Epithelial cell of proximal tubule (primary cell): ENCODE measurements at regions not wholly inside any gene's neighbourhood (a gene's known extent, or its start where the extent isn't known, plus 50 kb on each side); places are given as distances from the start of the nearest gene placed in this dataset.

ENCODE experiments used
- DNase-seq: peaks from one replicate; pipeline ENCODE4 v3.0.0-alpha.2; 2011; ENCODE audit warnings: low read depth
- H3K4me3 ChIP-seq: 2 replicates; pipeline ENCODE4 v1.5.1; 2011; ENCODE audit warnings: low read depth, mild to moderate bottlenecking, low read length
- CTCF ChIP-seq: conservative IDR thresholded peaks from 2 replicates; pipeline ENCODE4 v1.5.1; 2012; ENCODE audit warnings: low read depth, mild to moderate bottlenecking, low read length

- DNase-seq: no peak
- H3K4me3 ChIP-seq: no peak overlapping the region
- TF ChIP-seq CTCF: no peak
These were observed 114.1 kb upstream of the PPP2R3A start for GRCh38 chr3:135851201-135852081.

- H3K4me3 ChIP-seq: no peak overlapping the region
- DNase-seq: no peak
- no peak for TF ChIP-seq CTCF
These were observed 111.5 kb upstream of the PPP2R3A start for GRCh38 chr3:135853981-135854380.

- no peak overlapping the region for H3K4me3 ChIP-seq
- no peak for TF ChIP-seq CTCF
- no peak for DNase-seq
These were observed 104.8 kb upstream of the PPP2R3A start for GRCh38 chr3:135860761-135861160.

GRCh38 chr3:135862361-135862760, 103.2 kb upstream of the PPP2R3A start:
- no peak for TF ChIP-seq CTCF
- DNase-seq: no peak
- no peak overlapping the region for H3K4me3 ChIP-seq

GRCh38 chr3:135864060-135864459, 101.5 kb upstream of the PPP2R3A start:
- no peak overlapping the region for H3K4me3 ChIP-seq
- TF ChIP-seq CTCF: no peak
- no peak for DNase-seq

- TF ChIP-seq CTCF: no peak
- no peak overlapping the region for H3K4me3 ChIP-seq
- DNase-seq: no peak
These were observed 100.4 kb upstream of the PPP2R3A start for GRCh38 chr3:135865085-135865484.

- no peak for DNase-seq
- no peak for TF ChIP-seq CTCF
- no peak overlapping the region for H3K4me3 ChIP-seq
These were observed 100.0 kb upstream of the PPP2R3A start for GRCh38 chr3:135865553-135865952.
